ENCODE measurements at regions not wholly inside any gene's neighbourhood (a gene's known extent, or its start where the extent isn't known, plus 50 kb on each side); places are given as distances from the start of the nearest gene placed in this dataset.

DNA sequence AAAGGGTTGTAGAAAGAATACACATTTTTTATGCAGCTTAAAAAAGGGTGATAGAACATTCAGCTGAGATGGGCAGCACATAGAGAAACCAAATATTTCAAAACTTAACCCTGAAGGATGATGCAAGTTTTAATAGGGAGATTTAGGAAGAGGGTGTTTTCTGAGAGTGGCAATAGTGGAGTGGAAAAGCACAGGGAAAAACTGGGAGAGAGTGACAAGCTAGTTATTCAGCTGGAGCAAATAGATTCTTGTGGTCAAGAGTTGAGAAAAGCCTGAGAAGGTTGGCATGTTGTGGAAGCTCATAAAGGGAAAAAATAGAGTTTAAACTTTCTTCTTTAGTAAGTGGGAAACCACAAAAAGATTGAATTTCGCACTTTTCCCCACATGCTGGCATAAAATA, 359.6 kb upstream of the PITX2 start:
- TF ChIP-seq, protein P1, sequence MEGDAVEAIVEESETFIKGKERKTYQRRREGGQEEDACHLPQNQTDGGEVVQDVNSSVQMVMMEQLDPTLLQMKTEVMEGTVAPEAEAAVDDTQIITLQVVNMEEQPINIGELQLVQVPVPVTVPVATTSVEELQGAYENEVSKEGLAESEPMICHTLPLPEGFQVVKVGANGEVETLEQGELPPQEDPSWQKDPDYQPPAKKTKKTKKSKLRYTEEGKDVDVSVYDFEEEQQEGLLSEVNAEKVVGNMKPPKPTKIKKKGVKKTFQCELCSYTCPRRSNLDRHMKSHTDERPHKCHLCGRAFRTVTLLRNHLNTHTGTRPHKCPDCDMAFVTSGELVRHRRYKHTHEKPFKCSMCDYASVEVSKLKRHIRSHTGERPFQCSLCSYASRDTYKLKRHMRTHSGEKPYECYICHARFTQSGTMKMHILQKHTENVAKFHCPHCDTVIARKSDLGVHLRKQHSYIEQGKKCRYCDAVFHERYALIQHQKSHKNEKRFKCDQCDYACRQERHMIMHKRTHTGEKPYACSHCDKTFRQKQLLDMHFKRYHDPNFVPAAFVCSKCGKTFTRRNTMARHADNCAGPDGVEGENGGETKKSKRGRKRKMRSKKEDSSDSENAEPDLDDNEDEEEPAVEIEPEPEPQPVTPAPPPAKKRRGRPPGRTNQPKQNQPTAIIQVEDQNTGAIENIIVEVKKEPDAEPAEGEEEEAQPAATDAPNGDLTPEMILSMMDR (IDR thresholded peaks at IDR 0.05): no peak
- TF ChIP-seq EP300 (IDR thresholded peaks at IDR 0.05): no peak
- no peak for TF ChIP-seq POLR2A (IDR thresholded peaks at IDR 0.05)
- TF ChIP-seq POLR2AphosphoS5 (IDR thresholded peaks at IDR 0.05): no peak

Data from suprapubic skin (tissue), 4 donors.